HFFc6 (cell line): ENCODE measurements at regions not wholly inside any gene's neighbourhood (a gene's known extent, or its start where the extent isn't known, plus 50 kb on each side); places are given as distances from the start of the nearest gene placed in this dataset.

ENCODE experiments used
- DNase-seq: peaks from one replicate; pipeline ENCODE4 v3.0.0-alpha.2; 2018
- H3K27ac Mint-ChIP-seq: 2 replicates; pipeline ENCODE4 v1.8.0; 2020; ENCODE audit warnings: mild to moderate bottlenecking, mixed read lengths
- H3K27me3 Mint-ChIP-seq: 2 replicates; pipeline ENCODE4 v1.8.0; 2021; ENCODE audit warnings: mild to moderate bottlenecking, moderate library complexity, mixed read lengths; ENCODE audit not compliant: insufficient read depth
- H3K36me3 Mint-ChIP-seq: 2 replicates; pipeline ENCODE4 v1.8.0; 2021; ENCODE audit warnings: low read depth, mixed read lengths
- H3K4me1 Mint-ChIP-seq: 2 replicates; pipeline ENCODE4 v1.8.0; 2020; ENCODE audit warnings: low read depth, mixed read lengths
- H3K4me3 Mint-ChIP-seq: 2 replicates; pipeline ENCODE4 v1.8.0; 2020; ENCODE audit warnings: mild to moderate bottlenecking, moderate library complexity, mixed read lengths
- H3K9me3 Mint-ChIP-seq: 2 replicates; pipeline ENCODE4 v1.8.0; 2020; ENCODE audit warnings: mild to moderate bottlenecking, mixed read lengths
- TF ChIP-seq, protein P1 (sequence below): fragments of 200-600 bp; sonication (generic); IDR thresholded peaks from 2 replicates; pipeline ENCODE4 v1.5.0; 2021; ENCODE audit warnings: antibody characterized with exemption, mild to moderate bottlenecking

DNA sequence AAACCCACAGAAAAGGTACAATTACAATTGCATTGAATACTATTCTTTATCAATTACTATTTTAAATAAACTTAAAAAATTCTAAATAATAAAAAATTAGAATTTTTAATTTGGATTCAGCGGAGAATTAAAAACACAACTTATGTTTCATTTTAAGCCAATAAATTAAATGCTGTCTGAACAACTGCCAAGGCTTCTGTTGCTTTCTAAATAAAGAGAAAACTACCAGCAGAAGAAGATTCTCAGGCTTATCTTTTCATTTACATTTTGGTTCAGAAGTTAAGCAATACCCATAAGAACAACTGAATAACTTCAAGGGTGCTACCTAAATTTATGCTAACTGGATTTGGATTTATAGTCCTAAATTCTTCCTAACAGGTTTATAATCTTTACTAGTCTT, 150.0 kb upstream of the FTMT start:
- H3K27ac Mint-ChIP-seq = no peak overlapping the region
- no peaks in the 10 kb centered on the region for H3K36me3 Mint-ChIP-seq
- no peaks in the 10 kb centered on the region for H3K4me1 Mint-ChIP-seq
- TF ChIP-seq, protein P1, sequence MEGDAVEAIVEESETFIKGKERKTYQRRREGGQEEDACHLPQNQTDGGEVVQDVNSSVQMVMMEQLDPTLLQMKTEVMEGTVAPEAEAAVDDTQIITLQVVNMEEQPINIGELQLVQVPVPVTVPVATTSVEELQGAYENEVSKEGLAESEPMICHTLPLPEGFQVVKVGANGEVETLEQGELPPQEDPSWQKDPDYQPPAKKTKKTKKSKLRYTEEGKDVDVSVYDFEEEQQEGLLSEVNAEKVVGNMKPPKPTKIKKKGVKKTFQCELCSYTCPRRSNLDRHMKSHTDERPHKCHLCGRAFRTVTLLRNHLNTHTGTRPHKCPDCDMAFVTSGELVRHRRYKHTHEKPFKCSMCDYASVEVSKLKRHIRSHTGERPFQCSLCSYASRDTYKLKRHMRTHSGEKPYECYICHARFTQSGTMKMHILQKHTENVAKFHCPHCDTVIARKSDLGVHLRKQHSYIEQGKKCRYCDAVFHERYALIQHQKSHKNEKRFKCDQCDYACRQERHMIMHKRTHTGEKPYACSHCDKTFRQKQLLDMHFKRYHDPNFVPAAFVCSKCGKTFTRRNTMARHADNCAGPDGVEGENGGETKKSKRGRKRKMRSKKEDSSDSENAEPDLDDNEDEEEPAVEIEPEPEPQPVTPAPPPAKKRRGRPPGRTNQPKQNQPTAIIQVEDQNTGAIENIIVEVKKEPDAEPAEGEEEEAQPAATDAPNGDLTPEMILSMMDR = no peak
- peaks cover 24% of the 10 kb centered on the region for H3K9me3 Mint-ChIP-seq
- no peak overlapping the region for H3K4me3 Mint-ChIP-seq
- no peak for DNase-seq
- H3K27me3 Mint-ChIP-seq = no peaks in the 10 kb centered on the region

DNA sequence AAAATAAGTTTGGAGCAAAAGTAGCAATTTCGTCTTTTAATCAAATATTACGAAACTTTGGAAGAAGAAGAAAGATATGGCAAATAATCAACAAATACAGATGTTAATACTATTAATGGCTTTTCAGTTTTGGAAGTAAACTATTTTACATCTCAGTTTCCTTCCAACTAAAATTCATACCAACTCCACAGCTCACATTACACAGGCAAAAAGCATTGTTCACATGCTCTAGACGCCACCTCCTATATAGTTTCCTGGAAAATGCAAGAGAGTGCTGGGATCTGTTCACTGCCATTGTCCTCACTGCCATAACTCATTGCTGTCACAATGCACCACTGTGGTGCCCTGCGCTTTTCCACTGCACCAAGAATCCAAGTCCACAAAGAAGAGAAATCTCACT, 149.0 kb upstream of the FTMT start:
- DNase-seq = no peak
- H3K4me3 Mint-ChIP-seq = no peak overlapping the region
- no peaks in the 10 kb centered on the region for H3K27me3 Mint-ChIP-seq
- no peaks in the 10 kb centered on the region for H3K36me3 Mint-ChIP-seq
- no peak overlapping the region for H3K27ac Mint-ChIP-seq
- peaks cover 24% of the 10 kb centered on the region for H3K9me3 Mint-ChIP-seq
- no peaks in the 10 kb centered on the region for H3K4me1 Mint-ChIP-seq
- TF ChIP-seq, protein P1 = no peak

- no peaks in the 10 kb centered on the region for H3K36me3 Mint-ChIP-seq
- peaks cover 18% of the 10 kb centered on the region for H3K9me3 Mint-ChIP-seq
- no peak for DNase-seq
- TF ChIP-seq, protein P1 = no peak
- H3K27ac Mint-ChIP-seq = no peak overlapping the region
- H3K4me1 Mint-ChIP-seq = no peaks in the 10 kb centered on the region
- no peak overlapping the region for H3K4me3 Mint-ChIP-seq
- H3K27me3 Mint-ChIP-seq = no peaks in the 10 kb centered on the region
These were observed 147.4 kb upstream of the FTMT start for GRCh38 chr5:121704291-121704690.

GRCh38 chr5:121706686-121707085, 145.0 kb upstream of the FTMT start:
- H3K9me3 Mint-ChIP-seq = peaks cover 15% of the 10 kb centered on the region
- no peaks in the 10 kb centered on the region for H3K27me3 Mint-ChIP-seq
- H3K36me3 Mint-ChIP-seq = no peaks in the 10 kb centered on the region
- no peak overlapping the region for H3K4me3 Mint-ChIP-seq
- TF ChIP-seq, protein P1 = no peak
- H3K4me1 Mint-ChIP-seq = no peaks in the 10 kb centered on the region
- DNase-seq = no peak
- H3K27ac Mint-ChIP-seq = no peak overlapping the region

GRCh38 chr5:121707178-121707577, 144.5 kb upstream of the FTMT start:
- TF ChIP-seq, protein P1 = no peak
- Mint-ChIP-seq H3K4me3 (no peak overlapping the region), H3K36me3 (no peaks in the 10 kb centered on the region), H3K27me3 (no peaks in the 10 kb centered on the region), H3K4me1 (no peaks in the 10 kb centered on the region), H3K9me3 (peaks cover 20% of the 10 kb centered on the region), H3K27ac (no peak overlapping the region)
- no peak for DNase-seq

- DNase-seq = no peak
- Mint-ChIP-seq H3K27me3 (no peaks in the 10 kb centered on the region), H3K4me3 (no peak overlapping the region), H3K36me3 (no peaks in the 10 kb centered on the region), H3K27ac (no peak overlapping the region), H3K9me3 (peaks cover 35% of the 10 kb centered on the region), H3K4me1 (no peaks in the 10 kb centered on the region)
- TF ChIP-seq, protein P1 = no peak
These were observed 140.3 kb upstream of the FTMT start for GRCh38 chr5:121711416-121711815.
